Right lobe of liver (tissue), 4 donors: ENCODE measurements at regions not wholly inside any gene's neighbourhood (a gene's known extent, or its start where the extent isn't known, plus 50 kb on each side); places are given as distances from the start of the nearest gene placed in this dataset.

Source experiments
- CTCF ChIP-seq, 4 donors: fragments of 200-600 bp in 3 of 4; fragments of 450-650 bp in 1 of 4; IDR thresholded peaks; one replicate each; pipeline versions ENCODE4 v1.5.1 to v1.8.0; 2016 to 2022; ENCODE audit warnings: antibody characterized with exemption in 4 of 4, mild to moderate bottlenecking in 2 of 4
- POLR2A ChIP-seq: fragments of 450-650 bp; IDR thresholded peaks from one replicate; pipeline ENCODE4 v1.6.1; 2017; ENCODE audit warnings: antibody characterized with exemption, mild to moderate bottlenecking
- donor health status: DM: no; HTN: no; CAD: no.
- donor health status: DM: no; HTN: no; CAD: no.
- donor health status: DM: no; HTN: yes; CAD: no.

- no peak for TF ChIP-seq POLR2A
- no peak for TF ChIP-seq CTCF (IDR thresholded peaks at IDR 0.05)
Measured at GRCh38 chr22:48139776-48140175, 1377.3 kb downstream of the TBC1D22A start.
